Choroid plexus epithelial cell (primary cell): ENCODE measurements at regions not wholly inside any gene's neighbourhood (a gene's known extent, or its start where the extent isn't known, plus 50 kb on each side); places are given as distances from the start of the nearest gene placed in this dataset.

Experiments
- DNase-seq: peaks from one replicate; pipeline ENCODE4 v3.0.0-alpha.2; 2010; ENCODE audit warnings: low read depth
- H3K4me3 ChIP-seq: 2 replicates; pipeline ENCODE4 v1.5.1; 2011; ENCODE audit warnings: low read depth, mild to moderate bottlenecking, control low read depth, low read length, moderate library complexity
- CTCF ChIP-seq: conservative IDR thresholded peaks from 2 replicates; pipeline ENCODE4 v1.5.1; 2011; ENCODE audit warnings: low read depth, mild to moderate bottlenecking, control low read depth, inconsistent platforms, low read length, moderate library complexity

DNA sequence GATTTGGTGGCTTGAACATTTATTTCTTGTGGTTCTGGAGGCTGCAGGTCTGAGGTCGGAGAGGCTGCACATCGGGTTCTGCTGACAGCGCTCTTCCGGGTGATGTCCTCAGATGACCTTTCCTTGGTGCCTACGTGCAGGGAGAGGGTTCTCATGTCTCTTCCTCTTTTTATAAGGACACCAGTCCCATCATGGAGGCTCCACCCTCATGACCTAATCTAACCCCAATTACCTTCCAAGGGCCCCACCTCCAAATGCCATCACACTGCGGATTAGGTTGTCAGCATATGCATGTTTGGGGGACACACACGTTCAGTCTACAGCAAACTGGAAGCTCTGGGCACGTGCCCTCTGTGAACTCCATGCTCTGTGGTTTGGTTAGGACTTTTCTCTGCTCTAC lies 338.6 kb downstream of the FGF9 start:
- no peak for DNase-seq
- H3K4me3 ChIP-seq: no peak overlapping the region
- TF ChIP-seq CTCF: no peak

GRCh38 chr13:22009937-22010336 lies 339.1 kb downstream of the FGF9 start:
- TF ChIP-seq CTCF: no peak
- no peak for DNase-seq
- no peak overlapping the region for H3K4me3 ChIP-seq

- no peak for TF ChIP-seq CTCF
- no peak for DNase-seq
- no peak overlapping the region for H3K4me3 ChIP-seq
These were observed 341.8 kb downstream of the FGF9 start for GRCh38 chr13:22012686-22013085.

DNA sequence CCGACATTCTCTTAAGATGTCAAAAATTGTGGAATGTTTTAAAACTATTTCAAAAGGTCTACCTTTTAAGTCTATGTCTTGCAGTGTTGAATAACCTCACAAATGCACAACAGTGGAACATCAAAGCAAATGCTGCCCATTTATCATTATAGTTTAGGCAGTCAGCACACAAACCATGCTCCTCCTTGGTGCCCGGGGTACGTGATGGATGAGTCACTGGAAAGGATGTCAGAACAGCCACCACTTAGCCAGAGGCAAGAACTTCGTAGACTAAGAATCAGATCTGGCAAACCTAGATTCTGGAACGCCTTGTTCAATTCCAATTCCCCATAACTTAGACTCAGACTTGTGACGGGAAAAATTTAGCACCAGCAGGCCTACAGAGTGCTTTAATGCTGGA lies 343.6 kb downstream of the FGF9 start:
- no peak for TF ChIP-seq CTCF
- DNase-seq: no peak
- no peak overlapping the region for H3K4me3 ChIP-seq

GRCh38 chr13:22017226-22017625 lies 346.4 kb downstream of the FGF9 start:
- TF ChIP-seq CTCF: no peak
- no peak overlapping the region for H3K4me3 ChIP-seq
- DNase-seq: no peak

GRCh38 chr13:22018076-22018835 lies 347.4 kb downstream of the FGF9 start:
- no peak overlapping the region for H3K4me3 ChIP-seq
- TF ChIP-seq CTCF: no peak
- DNase-seq: no peak

GRCh38 chr13:22018836-22019210 lies 347.9 kb downstream of the FGF9 start:
- no peak for DNase-seq
- no peak overlapping the region for H3K4me3 ChIP-seq
- TF ChIP-seq CTCF: no peak
